ENCODE measurements at regions not wholly inside any gene's neighbourhood (a gene's known extent, or its start where the extent isn't known, plus 50 kb on each side); places are given as distances from the start of the nearest gene placed in this dataset.
"Not testable (repeated sequence)": the region's sequence is repeated elsewhere in the genome, so short reads cannot be mapped to it uniquely, and the experiment has no call there.

- DNase-seq (ENCODE audit: low read depth in 2 of 2), result no peak
These were observed 1513.9 kb upstream of the PCDH10 start for GRCh38 chr4:131635191-131635590.

GRCh38 chr4:131638781-131639180, 1510.3 kb upstream of the PCDH10 start:
- no peak for DNase-seq (ENCODE audit: low read depth in 2 of 2)

GRCh38 chr4:131644619-131645018, 1504.5 kb upstream of the PCDH10 start:
- no peak for DNase-seq (ENCODE audit: low read depth in 2 of 2)

- no peak for DNase-seq (ENCODE audit: low read depth in 2 of 2)
These were observed 1499.9 kb upstream of the PCDH10 start for GRCh38 chr4:131649227-131649626.

- no peak for DNase-seq (ENCODE audit: low read depth in 2 of 2)
These were observed 1498.1 kb upstream of the PCDH10 start for GRCh38 chr4:131650951-131651350.

GRCh38 chr4:131683314-131683713, 1465.8 kb upstream of the PCDH10 start:
- DNase-seq (ENCODE audit: low read depth in 2 of 2), result not testable (repeated sequence)

GRCh38 chr4:131721883-131722282, 1427.2 kb upstream of the PCDH10 start:
- no peak for DNase-seq (ENCODE audit: low read depth in 2 of 2)

GRCh38 chr4:131723069-131723468, 1426.0 kb upstream of the PCDH10 start:
- not testable (repeated sequence) for DNase-seq (ENCODE audit: low read depth in 2 of 2)

- DNase-seq (ENCODE audit: low read depth in 2 of 2), result peak in 1 of 2 donors; percentile 33
These were observed 1424.2 kb upstream of the PCDH10 start for GRCh38 chr4:131724847-131725246.

GRCh38 chr4:131725521-131725920, 1423.6 kb upstream of the PCDH10 start:
- DNase-seq (ENCODE audit: low read depth in 2 of 2), result not testable (repeated sequence)

- DNase-seq (ENCODE audit: low read depth in 2 of 2), result not testable (repeated sequence)
These were observed 1422.2 kb upstream of the PCDH10 start for GRCh38 chr4:131726940-131727339.

- DNase-seq (ENCODE audit: low read depth in 2 of 2), result not testable (repeated sequence)
These were observed 1421.7 kb upstream of the PCDH10 start for GRCh38 chr4:131727418-131727817.

GRCh38 chr4:131729205-131729604, 1419.9 kb upstream of the PCDH10 start:
- DNase-seq (ENCODE audit: low read depth in 2 of 2), result not testable (repeated sequence)

- DNase-seq (ENCODE audit: low read depth in 2 of 2), result not testable (repeated sequence)
These were observed 1419.2 kb upstream of the PCDH10 start for GRCh38 chr4:131729716-131730398.

GRCh38 chr4:131730574-131730973, 1418.5 kb upstream of the PCDH10 start:
- DNase-seq (ENCODE audit: low read depth in 2 of 2), result not testable (repeated sequence)

- not testable (repeated sequence) for DNase-seq (ENCODE audit: low read depth in 2 of 2)
These were observed 1417.0 kb upstream of the PCDH10 start for GRCh38 chr4:131732034-131732630.

GRCh38 chr4:131734321-131734720, 1414.8 kb upstream of the PCDH10 start:
- DNase-seq (ENCODE audit: low read depth in 2 of 2), result not testable (repeated sequence)

GRCh38 chr4:131734851-131735385, 1414.2 kb upstream of the PCDH10 start:
- not testable (repeated sequence) for DNase-seq (ENCODE audit: low read depth in 2 of 2)

- not testable (repeated sequence) for DNase-seq (ENCODE audit: low read depth in 2 of 2)
These were observed 1410.1 kb upstream of the PCDH10 start for GRCh38 chr4:131738991-131739390.

- DNase-seq (ENCODE audit: low read depth in 2 of 2), result not testable (repeated sequence)
These were observed 1407.3 kb upstream of the PCDH10 start for GRCh38 chr4:131741836-131742235.

- DNase-seq (ENCODE audit: low read depth in 2 of 2), result not testable (repeated sequence)
These were observed 1406.4 kb upstream of the PCDH10 start for GRCh38 chr4:131742536-131743205.

GRCh38 chr4:131743348-131743747, 1405.7 kb upstream of the PCDH10 start:
- not testable (repeated sequence) for DNase-seq (ENCODE audit: low read depth in 2 of 2)

All from stimulated activated CD8-positive, alpha-beta memory T cell treated with anti-CD3 and anti-CD28 coated beads, Interleukin-15, amount 100 ng/mL, for 48 hours (primary cell).